Esophagus muscularis mucosa (tissue), 4 donors: ENCODE measurements at regions not wholly inside any gene's neighbourhood (a gene's known extent, or its start where the extent isn't known, plus 50 kb on each side); places are given as distances from the start of the nearest gene placed in this dataset.

Source experiments
- DNase-seq: peaks from one replicate; pipeline ENCODE4 v3.0.0-alpha.2; 2017; ENCODE audit errors: extremely low spot score
- H3K27ac ChIP-seq, 4 donors: fragments of 200-600 bp; sonication (generic); replicated peaks in 1 of 4; 1 replicate in 3 of 4; 2 replicates in 1 of 4; pipeline ENCODE4 v1.5.1; 2016 to 2019; ENCODE audit warnings: mild to moderate bottlenecking in 1 of 4
- H3K27me3 ChIP-seq, 4 donors: fragments of 200-600 bp; sonication (generic); one replicate each; pipeline versions ENCODE4 v1.5.1 to v1.6.0; 2016 to 2019
- H3K36me3 ChIP-seq, 4 donors: fragments of 200-600 bp; sonication (generic); one replicate each; pipeline ENCODE4 v1.5.1; 2016 to 2019
- H3K4me1 ChIP-seq, 4 donors: fragments of 200-600 bp; sonication (generic); one replicate each; pipeline ENCODE4 v1.5.1; 2016 to 2019
- H3K4me3 ChIP-seq, 4 donors: fragments of 200-600 bp; sonication (generic); 1 replicate in 2 of 4; 2 replicates in 2 of 4; pipeline ENCODE4 v1.5.1; 2016 to 2019; ENCODE audit warnings: mild to moderate bottlenecking in 4 of 4, moderate library complexity in 1 of 4
- H3K9me3 ChIP-seq, 4 donors: fragments of 200-600 bp; sonication (generic); 1 replicate in 3 of 4; 2 replicates in 1 of 4; pipeline ENCODE4 v1.5.1; 2016 to 2019
- CTCF ChIP-seq, 3 experiments: fragments of 200-600 bp in 2 of 3; fragments of 450-650 bp in 1 of 3; sonication (generic) in 2 of 3; IDR thresholded peaks; one replicate each; pipeline ENCODE4 v1.5.1; 2017 to 2019; ENCODE audit warnings: antibody characterized with exemption in 3 of 3, mild to moderate bottlenecking in 2 of 3, moderate library complexity in 1 of 3
- EP300 ChIP-seq: sonication (generic); formaldehyde crosslinking; IDR thresholded peaks from one replicate; pipeline ENCODE4 v1.6.1; 2017; ENCODE audit warnings: antibody characterized with exemption
- POLR2A ChIP-seq: fragments of 450-650 bp; IDR thresholded peaks from one replicate; pipeline ENCODE4 v1.6.1; 2017; ENCODE audit warnings: antibody characterized with exemption, moderate library complexity, mild to moderate bottlenecking, low read depth
- POLR2AphosphoS5 ChIP-seq, 2 donors: sonication (generic); formaldehyde crosslinking; IDR thresholded peaks; one replicate each; pipeline ENCODE4 v1.6.1; 2017; ENCODE audit warnings: antibody characterized with exemption in 2 of 2
- WGBS: methylation state at CpG from one replicate; pipeline ENCODE4 v1.1.5; 2018; 5-methylcytosine and 5-hydroxymethylcytosine counted together
- intact Hi-C: fragments of 100-400 bp; cut with DNase I; formaldehyde crosslinking; loops from one replicate; pipeline ENCODE4 v1.15.1; 2023

- H3K9me3 ChIP-seq: no peaks in the 10 kb centered on the region
- H3K36me3 ChIP-seq: no peaks in the 10 kb centered on the region
- H3K4me1 ChIP-seq: peaks cover 0 to 12% (median 7%) of the 10 kb centered on the region in 4 donors
- no peaks in the 10 kb centered on the region for H3K27me3 ChIP-seq
- 85% methylated on average over 6 of the region's 6 CpGs for WGBS
- H3K27ac ChIP-seq: no peak overlapping the region
- DNase-seq: no peak
- intact Hi-C loops: no loop called here
- TF ChIP-seq POLR2A (no peak), EP300 (no peak)
- no peak overlapping the region for H3K4me3 ChIP-seq
Observed at GRCh38 chr3:152610622-152611021, 224.3 kb upstream of the P2RY1 start.

DNA sequence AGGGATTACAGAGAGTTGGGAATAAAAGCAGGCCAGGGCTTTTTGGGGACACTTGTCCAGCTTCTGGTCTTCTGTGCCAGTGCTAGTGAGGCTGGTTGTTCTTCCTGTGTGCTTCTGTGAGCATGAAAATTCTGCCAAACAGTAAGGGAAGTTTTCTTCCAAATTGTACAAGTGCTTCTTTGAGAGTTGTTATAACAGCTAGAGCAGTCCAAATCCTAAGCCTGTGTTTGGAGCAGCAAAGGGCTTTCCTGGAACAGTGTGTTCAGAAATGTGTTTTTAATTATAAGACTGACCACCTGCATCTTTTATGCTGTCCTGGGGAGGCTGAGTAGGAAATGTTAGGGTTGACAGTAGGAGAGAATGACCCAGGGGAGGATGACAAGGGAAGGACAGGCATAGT lies 223.0 kb upstream of the P2RY1 start:
- H3K27me3 ChIP-seq: no peaks in the 10 kb centered on the region
- TF ChIP-seq POLR2A: no peak
- no peak for TF ChIP-seq CTCF (IDR thresholded peaks at IDR 0.05)
- TF ChIP-seq POLR2AphosphoS5 (IDR thresholded peaks at IDR 0.05): no peak
- TF ChIP-seq EP300: no peak
- H3K36me3 ChIP-seq: no peaks in the 10 kb centered on the region
- intact Hi-C loops: no loop called here
- no peak for DNase-seq
- H3K4me3 ChIP-seq: no peak overlapping the region
- peaks cover 0 to 12% (median 7%) of the 10 kb centered on the region in 4 donors for H3K4me1 ChIP-seq
- H3K27ac ChIP-seq: peak overlapping the region in 1 of 4 donors; percentile 40
- H3K9me3 ChIP-seq: no peaks in the 10 kb centered on the region

DNA sequence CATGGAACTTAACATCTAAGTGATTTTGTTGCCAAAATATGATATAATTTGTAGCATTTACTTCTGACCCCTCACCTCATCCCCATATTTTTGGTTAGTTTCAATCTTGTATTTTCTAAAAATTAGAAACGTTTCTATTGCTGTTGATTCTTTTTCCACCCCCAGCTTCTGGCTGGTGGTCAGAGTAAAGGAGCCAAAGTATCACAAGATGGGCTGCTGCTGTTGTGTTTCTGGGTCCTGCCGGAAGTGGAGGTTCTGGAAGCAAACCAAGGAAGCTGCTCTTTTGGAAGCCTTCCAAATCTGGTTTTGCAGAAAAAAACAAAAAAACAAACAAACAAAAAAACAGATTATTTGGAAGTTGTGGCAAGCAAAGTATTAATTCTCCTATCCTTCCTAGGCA lies 221.1 kb upstream of the P2RY1 start:
- 49% methylated on average over 2 of the region's 2 CpGs for WGBS
- Histone ChIP-seq H3K27ac (no peak overlapping the region), H3K36me3 (no peaks in the 10 kb centered on the region), H3K27me3 (no peaks in the 10 kb centered on the region), H3K4me1 (peaks cover 0 to 12% (median 7%) of the 10 kb centered on the region in 4 donors), H3K9me3 (no peaks in the 10 kb centered on the region), H3K4me3 (no peak overlapping the region)
- DNase-seq: no peak
- TF ChIP-seq POLR2AphosphoS5 (IDR thresholded peaks at IDR 0.05) (no peak), EP300 (no peak), CTCF (IDR thresholded peaks at IDR 0.05) (no peak), POLR2A (no peak)
- intact Hi-C loops: no loop called here

DNA sequence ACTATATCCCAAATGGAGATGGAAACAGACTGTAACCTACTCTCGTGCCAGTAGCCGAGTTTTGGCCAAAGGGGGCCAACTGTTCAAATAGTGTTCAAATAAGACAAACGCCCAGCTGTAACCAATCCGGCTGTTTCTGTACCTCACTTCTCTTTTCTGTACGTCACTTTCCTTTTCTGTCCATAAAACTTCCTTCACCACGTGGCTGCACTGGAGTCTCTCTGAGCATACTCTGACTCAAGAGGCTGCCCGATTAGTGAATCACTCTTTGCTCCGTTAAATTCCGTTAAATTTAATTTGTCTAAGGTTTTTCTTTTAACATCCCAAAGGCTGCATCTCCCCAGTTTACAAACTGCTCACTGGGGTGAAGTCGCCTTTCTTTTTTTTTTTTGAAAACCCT lies 219.2 kb upstream of the P2RY1 start:
- 80% methylated on average over 10 of the region's 10 CpGs for WGBS
- Histone ChIP-seq H3K27ac (no peak overlapping the region), H3K4me1 (peaks cover 0 to 12% (median 7%) of the 10 kb centered on the region in 4 donors), H3K4me3 (no peak overlapping the region), H3K36me3 (no peaks in the 10 kb centered on the region), H3K9me3 (no peaks in the 10 kb centered on the region), H3K27me3 (no peaks in the 10 kb centered on the region)
- DNase-seq: no peak
- TF ChIP-seq CTCF (IDR thresholded peaks at IDR 0.05) (no peak), EP300 (no peak), POLR2AphosphoS5 (IDR thresholded peaks at IDR 0.05) (no peak), POLR2A (no peak)
- intact Hi-C loops: no loop called here

DNA sequence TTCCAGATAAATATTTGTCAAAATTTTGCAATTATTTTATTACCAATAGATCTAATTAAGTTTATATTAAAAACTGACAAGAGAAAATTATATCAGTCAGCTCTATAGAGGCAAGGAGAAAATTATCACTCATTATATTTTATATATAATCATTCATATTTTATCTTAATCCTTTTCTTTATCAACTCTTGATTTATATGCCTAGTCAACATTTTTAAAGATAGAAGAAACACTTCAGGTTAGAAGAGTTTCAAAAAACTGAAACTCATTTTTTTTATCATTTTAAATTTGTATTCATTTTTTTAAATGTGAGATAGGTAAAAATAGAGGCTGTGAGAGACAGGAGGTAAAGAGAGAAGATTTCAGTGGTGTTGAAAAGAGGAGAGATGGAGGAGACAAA lies 217.3 kb upstream of the P2RY1 start:
- no peaks in the 10 kb centered on the region for H3K9me3 ChIP-seq
- H3K27ac ChIP-seq: no peak overlapping the region
- no peaks in the 10 kb centered on the region for H3K27me3 ChIP-seq
- H3K4me1 ChIP-seq: peaks cover 0 to 10% (median 0%) of the 10 kb centered on the region in 4 donors
- H3K4me3 ChIP-seq: no peak overlapping the region
- H3K36me3 ChIP-seq: no peaks in the 10 kb centered on the region
- intact Hi-C loops: no loop called here
- DNase-seq: no peak
- TF ChIP-seq POLR2A (no peak), EP300 (no peak), CTCF (IDR thresholded peaks at IDR 0.05) (no peak), POLR2AphosphoS5 (IDR thresholded peaks at IDR 0.05) (no peak)
